Common myeloid progenitor, CD34-positive (primary cell): ENCODE measurements at regions not wholly inside any gene's neighbourhood (a gene's known extent, or its start where the extent isn't known, plus 50 kb on each side); places are given as distances from the start of the nearest gene placed in this dataset.
"Not testable (repeated sequence)": the region's sequence is repeated elsewhere in the genome, so short reads cannot be mapped to it uniquely, and the experiment has no call there.

Source experiments
- CTCF ChIA-PET: fragments of 350-600 bp; sonication (Branson Sonifier 250); formaldehyde crosslinking; loops from one replicate; lab custom pipeline; 2021; ENCODE audit warnings: antibody characterized with exemption; lab: Charles Lee
- POLR2A ChIA-PET: fragments of 350-600 bp; sonication (Branson Sonifier 250); formaldehyde crosslinking; loops from one replicate; lab custom pipeline; 2021; ENCODE audit warnings: antibody characterized with exemption; lab: Charles Lee
- DNase-seq, 3 donors: peaks; one replicate each; pipeline versions ENCODE4 v3.0.0 to v3.0.0-alpha.2; 2013
- H3K27ac ChIP-seq, 2 experiments: 1 replicate in 1 of 2; 2 replicates in 1 of 2; pipeline ENCODE4 v1.7.0; 2013; ENCODE audit warnings: inconsistent platforms in 2 of 2, low read length in 2 of 2, mild to moderate bottlenecking in 2 of 2, low read depth in 1 of 2, moderate library complexity in 1 of 2; ENCODE audit not compliant: severe bottlenecking in 2 of 2, insufficient read depth in 1 of 2, poor library complexity in 1 of 2
- H3K27me3 ChIP-seq, 5 experiments: replicated peaks in 2 of 5; 1 replicate in 3 of 5; 2 replicates in 2 of 5; pipeline versions ENCODE4 v1.6.1 to v1.7.0; 2013; ENCODE audit warnings: low read length in 4 of 5, mild to moderate bottlenecking in 2 of 5, moderate library complexity in 2 of 5, inconsistent platforms in 1 of 5; ENCODE audit not compliant: insufficient read depth in 5 of 5, control insufficient read depth in 4 of 5
- H3K36me3 ChIP-seq, 4 experiments: 1 replicate in 2 of 4; 2 replicates in 2 of 4; pipeline versions ENCODE4 v1.6.1 to v1.7.0; 2013; ENCODE audit warnings: low read length in 3 of 4, control low read depth in 1 of 4, mild to moderate bottlenecking in 1 of 4; ENCODE audit not compliant: control insufficient read depth in 4 of 4, insufficient read depth in 4 of 4
- H3K4me1 ChIP-seq, 4 experiments: 1 replicate in 3 of 4; 2 replicates in 1 of 4; pipeline versions ENCODE4 v1.6.1 to v1.7.1; 2013; ENCODE audit warnings: low read length in 3 of 4, mild to moderate bottlenecking in 3 of 4, control low read depth in 1 of 4, inconsistent platforms in 1 of 4, moderate library complexity in 1 of 4; ENCODE audit not compliant: control insufficient read depth in 4 of 4, insufficient read depth in 4 of 4; ENCODE audit errors: control extremely low read depth in 1 of 4
- H3K4me3 ChIP-seq, 7 experiments: 1 replicate in 4 of 7; 2 replicates in 3 of 7; pipeline versions ENCODE4 v1.5.1 to v1.7.0; 2013; ENCODE audit warnings: mild to moderate bottlenecking in 7 of 7, low read length in 6 of 7, moderate library complexity in 6 of 7, inconsistent platforms in 2 of 7, low read depth in 2 of 7, control low read depth in 1 of 7; ENCODE audit not compliant: insufficient read depth in 4 of 7, control insufficient read depth in 1 of 7; ENCODE audit errors: extremely low read depth in 1 of 7
- H3K9me3 ChIP-seq, 5 experiments: 1 replicate in 4 of 5; 2 replicates in 1 of 5; pipeline versions ENCODE4 v1.6.1 to v1.7.1; 2013; ENCODE audit warnings: low read length in 4 of 5, mild to moderate bottlenecking in 2 of 5, inconsistent platforms in 1 of 5, low read depth in 1 of 5, moderate library complexity in 1 of 5; ENCODE audit not compliant: control insufficient read depth in 4 of 5, insufficient read depth in 2 of 5; ENCODE audit errors: control extremely low read depth in 1 of 5
- WGBS: methylation state at CpG from one replicate; pipeline ENCODE4 v1.1.5; 2013; ENCODE audit not compliant: insufficient coverage; 5-methylcytosine and 5-hydroxymethylcytosine counted together

DNA sequence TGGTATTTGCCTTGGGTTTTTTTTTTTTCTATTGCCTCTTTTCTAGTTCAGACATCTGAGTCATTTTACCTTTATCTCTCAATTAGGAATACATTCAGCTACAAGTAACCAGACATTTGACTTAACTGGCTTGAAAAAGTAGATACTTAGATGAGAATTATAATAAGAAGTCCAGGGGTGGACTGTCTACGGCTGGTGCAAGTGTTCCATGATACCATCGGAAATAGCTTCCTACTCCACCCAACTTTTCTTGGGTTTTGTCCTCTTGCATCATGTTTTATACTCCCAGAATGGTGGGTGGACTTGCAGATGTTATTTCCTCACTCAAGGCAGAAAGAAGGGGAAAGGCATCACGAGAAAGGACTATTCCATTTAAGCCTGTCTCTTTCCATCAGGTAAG, 104.7 kb downstream of the ARHGAP11B start:
- H3K27ac ChIP-seq, H3K9me3 ChIP-seq, H3K4me3 ChIP-seq, DNase-seq, H3K4me1 ChIP-seq, CTCF ChIA-PET, POLR2A ChIA-PET, H3K27me3 ChIP-seq: not testable (repeated sequence)
- H3K36me3 ChIP-seq, result peaks cover 5 to 30% (median 14%) of the 10 kb centered on the region in 4 experiments
- no CpG with 5 or more reads among the region's 3 CpGs for WGBS

DNA sequence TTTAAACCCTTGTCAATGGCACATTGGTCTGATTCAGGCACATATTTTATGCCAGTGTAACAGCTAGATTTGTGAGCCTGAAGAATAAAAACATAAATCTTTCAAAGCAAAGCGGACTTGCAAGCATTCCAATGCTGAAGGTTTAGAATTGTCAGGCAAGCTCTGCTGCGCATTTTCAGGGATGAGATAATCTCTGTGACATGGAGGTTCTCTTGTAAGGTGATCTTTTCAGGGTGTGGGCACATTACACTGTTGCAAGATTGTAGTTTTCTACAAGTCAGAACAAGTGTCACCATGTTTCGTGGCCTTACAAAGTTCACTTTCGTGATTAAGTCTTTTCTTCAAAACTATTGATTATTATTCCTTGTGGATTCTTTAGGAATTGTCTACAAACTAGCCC, 106.2 kb downstream of the ARHGAP11B start:
- H3K27ac ChIP-seq, POLR2A ChIA-PET, H3K4me3 ChIP-seq, H3K4me1 ChIP-seq, H3K9me3 ChIP-seq, H3K27me3 ChIP-seq, CTCF ChIA-PET, DNase-seq: not testable (repeated sequence)
- 100% methylated on average over 2 of the region's 4 CpGs for WGBS
- H3K36me3 ChIP-seq, result peaks cover 5 to 35% (median 14%) of the 10 kb centered on the region in 4 experiments

DNA sequence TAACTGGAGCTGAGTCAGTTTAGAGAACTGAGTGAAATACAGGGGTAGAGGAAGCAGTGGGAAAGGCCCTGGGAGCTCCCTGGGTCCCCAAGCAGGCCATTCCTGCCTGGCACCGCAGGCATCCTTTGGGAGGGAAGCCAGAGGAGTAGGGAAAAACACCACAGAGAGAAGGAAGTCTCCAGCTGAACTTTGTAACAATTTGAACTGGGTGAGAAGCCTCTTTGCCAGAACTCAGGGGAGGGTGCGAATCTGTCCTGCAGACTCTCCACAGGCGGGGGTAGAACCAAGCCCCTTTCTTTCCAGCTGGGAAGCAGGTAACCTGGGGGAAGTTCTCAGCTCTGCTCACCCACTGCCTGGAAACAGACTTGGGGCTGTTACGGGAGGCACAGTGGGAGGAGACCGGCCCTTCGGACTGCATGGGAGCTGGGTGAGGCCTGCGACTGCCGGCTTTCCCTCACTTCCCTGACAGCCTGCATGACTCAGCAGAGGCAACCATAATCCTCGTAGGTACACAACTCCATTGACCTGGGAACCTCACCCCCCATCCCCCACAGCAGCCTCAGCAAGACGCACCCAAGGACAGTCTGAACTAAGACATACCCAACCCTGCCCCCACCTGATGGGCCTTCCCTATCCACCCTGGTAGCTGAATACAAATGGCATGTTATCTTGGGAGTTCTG, 110.1 kb downstream of the ARHGAP11B start:
- WGBS, result 100% methylated on average over 7 of the region's 10 CpGs
- H3K9me3 ChIP-seq, H3K4me3 ChIP-seq, H3K27ac ChIP-seq, DNase-seq, H3K4me1 ChIP-seq, CTCF ChIA-PET, POLR2A ChIA-PET, H3K27me3 ChIP-seq: not testable (repeated sequence)
- peaks cover 5 to 28% (median 9%) of the 10 kb centered on the region in 4 experiments for H3K36me3 ChIP-seq

DNA sequence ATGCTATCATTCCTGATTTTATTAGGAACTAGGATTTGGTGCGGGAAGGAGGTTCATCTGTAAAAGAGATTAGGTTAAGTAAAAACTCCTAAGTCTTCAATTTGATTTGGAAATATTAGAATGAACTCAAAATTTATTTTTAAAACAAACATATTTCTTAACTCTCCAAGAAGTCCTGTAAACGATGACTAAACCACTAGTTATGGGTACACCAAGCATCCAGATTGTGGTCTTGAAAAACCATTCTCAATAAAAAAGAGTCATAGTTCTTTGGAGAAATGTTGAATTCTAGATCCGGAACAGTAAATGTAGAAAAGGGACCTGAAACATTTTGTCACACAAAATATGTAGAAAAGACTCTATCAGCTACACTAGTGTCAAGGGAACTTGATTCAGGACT, 116.9 kb downstream of the ARHGAP11B start:
- CTCF ChIA-PET, H3K27ac ChIP-seq, H3K4me3 ChIP-seq, DNase-seq, H3K9me3 ChIP-seq, H3K4me1 ChIP-seq, H3K36me3 ChIP-seq, POLR2A ChIA-PET, H3K27me3 ChIP-seq: not testable (repeated sequence)
- WGBS, result 100% methylated on average over 1 of the region's 3 CpGs

DNA sequence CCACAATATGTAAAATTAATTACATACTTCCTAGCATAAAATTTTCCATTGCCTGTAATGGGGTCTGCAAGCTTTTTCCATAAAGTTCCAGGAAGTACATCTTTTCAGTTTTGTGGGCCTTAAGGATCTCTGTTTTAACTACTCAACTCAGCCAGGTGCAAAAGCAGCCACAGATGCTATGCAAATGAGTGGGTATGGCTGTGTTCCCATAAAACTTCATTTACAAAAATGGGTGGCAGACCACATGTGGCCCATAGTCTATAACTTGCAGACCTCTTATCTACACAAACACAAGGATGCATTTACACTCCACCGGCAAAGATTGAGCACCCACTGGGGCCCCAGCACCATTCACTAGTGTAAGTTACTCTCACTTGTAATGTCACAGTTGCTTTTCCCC, 123.1 kb downstream of the ARHGAP11B start:
- CTCF ChIA-PET, H3K27me3 ChIP-seq, H3K4me3 ChIP-seq, POLR2A ChIA-PET, H3K27ac ChIP-seq, H3K4me1 ChIP-seq, H3K36me3 ChIP-seq, H3K9me3 ChIP-seq: not testable (repeated sequence)
- DNase-seq, result peak in 2 of 3 donors; percentile 9 to 40
- no CpG with 5 or more reads among the region's 1 CpG for WGBS

- CTCF ChIA-PET, DNase-seq, H3K27ac ChIP-seq, H3K27me3 ChIP-seq, H3K4me1 ChIP-seq, H3K4me3 ChIP-seq, H3K36me3 ChIP-seq, H3K9me3 ChIP-seq, POLR2A ChIA-PET: not testable (repeated sequence)
- no CpG with 5 or more reads among the region's 7 CpGs for WGBS
These were observed 129.2 kb downstream of the ARHGAP11B start for GRCh38 chr15:30755036-30755687.

DNA sequence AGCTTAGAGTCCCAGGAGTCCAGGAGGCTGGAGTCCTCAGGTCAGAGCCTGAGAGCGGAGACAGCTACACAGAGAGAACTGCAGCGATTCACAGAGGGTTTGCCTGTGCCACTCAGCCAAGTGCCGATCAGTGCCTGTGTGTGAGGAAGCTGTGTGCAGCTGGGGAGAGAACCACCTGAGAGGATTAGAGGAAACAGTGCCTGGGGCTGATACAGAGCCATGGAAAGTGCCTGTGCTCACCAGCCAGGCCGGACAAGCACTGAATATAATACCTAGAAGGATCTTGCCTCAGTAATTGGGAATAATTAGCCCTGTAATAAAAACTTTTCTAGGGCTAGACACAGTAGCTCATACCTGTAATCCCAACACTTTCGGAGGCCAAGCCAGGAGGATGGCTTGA, 134.7 kb downstream of the ARHGAP11B start:
- H3K36me3 ChIP-seq, H3K4me3 ChIP-seq, CTCF ChIA-PET, H3K27ac ChIP-seq, DNase-seq, H3K4me1 ChIP-seq, POLR2A ChIA-PET, H3K9me3 ChIP-seq, H3K27me3 ChIP-seq: not testable (repeated sequence)
- 93% methylated on average over 3 of the region's 5 CpGs for WGBS
